22Rv1 (cell line): ENCODE measurements at regions not wholly inside any gene's neighbourhood (a gene's known extent, or its start where the extent isn't known, plus 50 kb on each side); places are given as distances from the start of the nearest gene placed in this dataset.

Experiments used
- H3K27ac ChIP-seq: fragments of 450-650 bp; 2 replicates; pipeline ENCODE4 v1.5.1; 2017
- ZFX ChIP-seq: fragments of 450-650 bp; IDR thresholded peaks from 2 replicates; pipeline ENCODE4 v1.6.1; 2017; ENCODE audit warnings: antibody characterized with exemption, borderline replicate concordance
- TF ChIP-seq, protein P1 (sequence below): fragments of 450-650 bp; IDR thresholded peaks from 2 replicates; pipeline ENCODE4 v1.5.1; 2017; ENCODE audit warnings: mild to moderate bottlenecking

GRCh38 chr6:169958510-169958909 lies 207.1 kb downstream of the ERMARD start:
- H3K27ac ChIP-seq: no peak overlapping the region
- TF ChIP-seq, protein P1, sequence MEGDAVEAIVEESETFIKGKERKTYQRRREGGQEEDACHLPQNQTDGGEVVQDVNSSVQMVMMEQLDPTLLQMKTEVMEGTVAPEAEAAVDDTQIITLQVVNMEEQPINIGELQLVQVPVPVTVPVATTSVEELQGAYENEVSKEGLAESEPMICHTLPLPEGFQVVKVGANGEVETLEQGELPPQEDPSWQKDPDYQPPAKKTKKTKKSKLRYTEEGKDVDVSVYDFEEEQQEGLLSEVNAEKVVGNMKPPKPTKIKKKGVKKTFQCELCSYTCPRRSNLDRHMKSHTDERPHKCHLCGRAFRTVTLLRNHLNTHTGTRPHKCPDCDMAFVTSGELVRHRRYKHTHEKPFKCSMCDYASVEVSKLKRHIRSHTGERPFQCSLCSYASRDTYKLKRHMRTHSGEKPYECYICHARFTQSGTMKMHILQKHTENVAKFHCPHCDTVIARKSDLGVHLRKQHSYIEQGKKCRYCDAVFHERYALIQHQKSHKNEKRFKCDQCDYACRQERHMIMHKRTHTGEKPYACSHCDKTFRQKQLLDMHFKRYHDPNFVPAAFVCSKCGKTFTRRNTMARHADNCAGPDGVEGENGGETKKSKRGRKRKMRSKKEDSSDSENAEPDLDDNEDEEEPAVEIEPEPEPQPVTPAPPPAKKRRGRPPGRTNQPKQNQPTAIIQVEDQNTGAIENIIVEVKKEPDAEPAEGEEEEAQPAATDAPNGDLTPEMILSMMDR: no peak
- TF ChIP-seq ZFX: no peak

- no peak for TF ChIP-seq ZFX
- TF ChIP-seq, protein P1: no peak
- H3K27ac ChIP-seq: no peak overlapping the region
Measured at GRCh38 chr6:169957351-169957963, 206.0 kb downstream of the ERMARD start.

GRCh38 chr6:169956580-169956979 lies 205.2 kb downstream of the ERMARD start:
- H3K27ac ChIP-seq: no peak overlapping the region
- TF ChIP-seq, protein P1: no peak
- TF ChIP-seq ZFX: no peak

DNA sequence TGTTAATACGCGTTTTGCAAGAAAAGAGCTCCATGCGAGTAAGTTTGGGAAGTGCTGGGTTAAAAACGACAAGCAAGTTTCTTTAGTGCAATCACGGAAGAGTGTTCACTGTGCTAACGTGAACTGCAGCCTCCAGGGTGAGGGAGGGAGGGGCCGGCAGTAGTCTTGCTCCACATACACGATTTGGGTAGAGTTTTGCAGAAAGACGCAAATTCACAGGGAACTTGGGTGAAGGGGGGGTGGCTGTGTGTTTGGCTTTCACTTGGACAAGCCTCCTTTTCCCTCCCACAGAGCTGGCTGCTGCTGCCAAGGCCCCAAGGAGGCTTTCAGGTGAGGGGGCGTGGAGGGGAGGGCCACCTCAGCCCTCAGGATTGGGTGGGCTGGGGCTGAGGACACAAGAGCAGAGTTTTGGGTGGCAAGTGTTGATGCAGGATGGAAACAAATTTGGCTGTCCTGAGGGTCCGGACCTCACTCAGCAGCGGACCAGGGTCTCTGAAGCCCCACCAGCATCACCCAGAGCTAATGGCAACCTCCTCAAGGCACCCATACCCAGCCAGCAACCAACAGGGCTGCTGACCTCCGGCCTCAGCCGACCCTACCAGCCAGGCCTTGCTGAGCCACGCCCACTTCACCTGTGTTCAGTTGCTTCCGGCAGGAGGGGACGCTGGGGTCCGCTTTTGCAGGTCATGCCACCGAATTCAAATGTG lies 204.5 kb downstream of the ERMARD start:
- H3K27ac ChIP-seq: no peak overlapping the region
- TF ChIP-seq ZFX: no peak

DNA sequence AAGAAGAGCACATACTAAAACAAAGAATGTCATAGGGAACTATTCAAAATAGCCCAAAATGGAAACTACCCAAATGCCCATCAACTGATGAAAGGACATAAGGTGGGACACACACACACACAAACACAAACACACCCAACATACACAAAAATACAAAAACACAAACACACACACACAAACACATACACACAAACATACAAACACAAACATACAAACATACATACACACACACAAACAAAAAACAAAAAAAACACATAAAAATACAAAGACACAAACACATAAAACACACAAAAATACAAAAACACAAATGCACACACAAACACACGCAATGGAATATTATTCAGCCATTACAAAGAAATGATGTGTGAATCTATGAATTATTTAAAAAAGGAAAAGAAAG lies 203.6 kb downstream of the ERMARD start:
- H3K27ac ChIP-seq: no peak overlapping the region
- TF ChIP-seq, protein P1: no peak
- no peak for TF ChIP-seq ZFX

DNA sequence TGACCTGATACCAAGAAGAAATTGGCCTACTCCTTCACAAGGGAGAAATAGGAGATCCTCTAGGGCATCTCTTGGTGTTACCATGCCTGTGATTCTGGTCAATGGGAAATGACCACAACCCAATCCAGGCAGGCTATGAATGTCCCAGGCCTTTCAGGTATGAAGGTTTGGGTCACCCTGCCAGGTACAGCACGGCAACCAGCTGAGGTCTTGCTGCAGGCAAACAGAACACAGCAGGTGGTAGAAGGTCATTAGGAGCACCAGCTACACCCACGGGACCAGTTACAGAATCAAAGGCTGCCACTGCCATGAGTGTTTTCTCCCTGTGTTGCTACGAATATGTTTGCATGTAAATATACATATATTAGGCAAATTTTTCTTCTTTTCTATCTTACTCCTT lies 202.3 kb downstream of the ERMARD start:
- no peak overlapping the region for H3K27ac ChIP-seq
- TF ChIP-seq ZFX: no peak
- TF ChIP-seq, protein P1: no peak

DNA sequence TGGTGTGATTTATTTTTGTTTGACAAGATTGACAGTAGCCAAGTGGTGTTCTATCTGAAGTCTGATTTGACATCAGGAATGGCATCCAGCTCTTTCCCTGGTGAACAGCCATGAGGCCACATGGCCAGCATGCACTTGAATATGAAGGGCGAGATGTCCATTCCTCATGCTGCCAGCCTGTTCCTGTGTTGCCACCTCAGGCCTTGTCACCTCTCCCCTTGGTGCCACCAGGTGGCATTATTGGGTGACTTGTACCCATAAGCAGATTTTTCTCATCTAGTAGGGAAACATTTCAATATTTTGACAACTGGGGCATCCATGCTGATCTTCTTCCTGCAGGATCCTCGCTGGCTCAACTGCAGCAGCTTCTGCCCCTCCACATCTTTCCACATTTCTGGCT lies 199.1 kb downstream of the ERMARD start:
- no peak for TF ChIP-seq ZFX
- TF ChIP-seq, protein P1: peak; percentile 57
- H3K27ac ChIP-seq: no peak overlapping the region
